GM12878 (cell line): ENCODE measurements at regions not wholly inside any gene's neighbourhood (a gene's known extent, or its start where the extent isn't known, plus 50 kb on each side); places are given as distances from the start of the nearest gene placed in this dataset.

ENCODE experiments used
- ATAC-seq: fragments of 200-7000 bp; cut with Tn5 transposase; 3 replicates; pipeline ENCODE4 v1.9.1; 2020; ENCODE audit warnings: mild to moderate bottlenecking, moderate library complexity
- BruUV-seq: library from RNA; stranded (reverse); fragments of 400-500 nt; replicated peaks from 2 replicates; lab custom pipeline; 2021; lab: Mats Ljungman, UMichigan
- CTCF ChIA-PET: fragments of 300-600 bp; sonication (Branson Sonifier 250); formaldehyde crosslinking; extraction: SDS; loops from one replicate; lab custom pipeline; 2021; ENCODE audit warnings: inconsistent platforms; lab: Yijun Ruan, JAX
- POLR2A ChIA-PET: fragments of 350-600 bp; formaldehyde crosslinking; extraction: SDS; loops from one replicate; lab custom pipeline; 2021; ENCODE audit warnings: inconsistent platforms; lab: Charles Lee
- RAD21 ChIA-PET: fragments of 300-600 bp; sonication (Branson Sonifier 250); formaldehyde crosslinking; loops from one replicate; lab custom pipeline; 2023; ENCODE audit warnings: antibody characterized with exemption; ENCODE audit not compliant: unreplicated experiment; lab: Charles Lee
- SMC1A ChIA-PET: fragments of 300-600 bp; sonication (Branson Sonifier 250); formaldehyde crosslinking; loops from one replicate; lab custom pipeline; 2023; ENCODE audit not compliant: unreplicated experiment, uncharacterized antibody; lab: Charles Lee
- DNase-seq: peaks from one replicate; pipeline ENCODE4 v3.0.0-alpha.2; 2011; ENCODE audit warnings: low read depth, low spot score
- FAIRE-seq: peaks from 3 replicates; lab custom pipeline; 2011; peaks lifted over from hg19 to GRCh38; lab: Jason Lieb, UNC
- H2AFZ ChIP-seq: 2 replicates; pipeline ENCODE4 v1.6.0; 2011; ENCODE audit warnings: low read depth, low read length, control low read depth; ENCODE audit not compliant: control insufficient read depth
- H3K27ac ChIP-seq: 2 replicates; pipeline ENCODE4 v1.5.1; 2011; ENCODE audit warnings: control low read depth; ENCODE audit not compliant: control insufficient read depth, insufficient read depth
- H3K27me3 ChIP-seq, 2 experiments: replicated peaks in 1 of 2; 2 replicates each; pipeline versions ENCODE4 v1.6.0 to v1.6.1; 2011; ENCODE audit warnings: low read length in 1 of 2; ENCODE audit not compliant: control insufficient read depth in 2 of 2, insufficient read depth in 2 of 2
- H3K36me3 ChIP-seq, 2 experiments: 2 replicates each; pipeline ENCODE4 v1.5.1; 2011; ENCODE audit warnings: low read length in 1 of 2; ENCODE audit not compliant: control insufficient read depth in 2 of 2, insufficient read depth in 2 of 2
- H3K4me1 ChIP-seq: 2 replicates; pipeline ENCODE4 v1.6.1; 2011; ENCODE audit warnings: mild to moderate bottlenecking, low read length, moderate library complexity, mixed read lengths; ENCODE audit not compliant: control insufficient read depth, insufficient read depth
- H3K4me2 ChIP-seq: 2 replicates; pipeline ENCODE4 v1.6.0; 2011; ENCODE audit warnings: control low read depth; ENCODE audit not compliant: control insufficient read depth, insufficient read depth
- H3K4me3 ChIP-seq: fragments of 200-600 bp; sonication (generic); 2 replicates; pipeline ENCODE4 v1.5.1; 2016
- H3K79me2 ChIP-seq: 2 replicates; pipeline ENCODE4 v1.6.0; 2011; ENCODE audit warnings: low read length; ENCODE audit not compliant: control insufficient read depth, insufficient read depth
- H3K9ac ChIP-seq: 2 replicates; pipeline ENCODE4 v1.8.0; 2011; ENCODE audit warnings: low read length, control low read depth, mixed read lengths; ENCODE audit not compliant: control insufficient read depth, insufficient read depth
- H3K9me3 ChIP-seq: replicated peaks from 3 replicates; pipeline ENCODE4 v1.5.1; 2011; ENCODE audit warnings: mild to moderate bottlenecking, low read length; ENCODE audit not compliant: control insufficient read depth, insufficient read depth
- H4K20me1 ChIP-seq: 2 replicates; pipeline ENCODE4 v1.6.0; 2011; ENCODE audit not compliant: control insufficient read depth, insufficient read depth
- CHD4 ChIP-seq: fragments of 200-600 bp; sonication (generic); IDR thresholded peaks from 2 replicates; pipeline ENCODE4 v1.6.1; 2016; ENCODE audit warnings: mild to moderate bottlenecking
- HDGF ChIP-seq: fragments of 450-650 bp; IDR thresholded peaks from 2 replicates; pipeline ENCODE4 v1.6.1; 2016; ENCODE audit warnings: antibody characterized with exemption
- NFXL1 ChIP-seq: fragments of 450-650 bp; IDR thresholded peaks from 2 replicates; pipeline ENCODE4 v1.6.1; 2017; ENCODE audit warnings: antibody characterized with exemption, mild to moderate bottlenecking, borderline replicate concordance
- REST ChIP-seq: IDR thresholded peaks from 2 replicates; pipeline ENCODE4 v1.6.1; 2012; ENCODE audit warnings: mild to moderate bottlenecking, low read depth, low read length
- SPI1 ChIP-seq: IDR thresholded peaks from 2 replicates; pipeline ENCODE4 v1.6.1; 2011; ENCODE audit warnings: low read depth, mild to moderate bottlenecking, low read length, moderate library complexity, borderline replicate concordance; ENCODE audit not compliant: insufficient read depth
- ZNF384 ChIP-seq: IDR thresholded peaks from 2 replicates; pipeline ENCODE4 v1.6.1; 2012; ENCODE audit warnings: low read depth, mild to moderate bottlenecking, low read length, improper control_type of control experiment, borderline replicate concordance
- WGBS: methylation state at CpG from one replicate; pipeline ENCODE4 v1.1.6; 2016; ENCODE audit warnings: low lambda C conversion rate; ENCODE audit not compliant: insufficient replicate concordance, insufficient coverage; ENCODE audit errors: missing lambda C conversion rate; 5-methylcytosine and 5-hydroxymethylcytosine counted together
- in situ Hi-C: fragments of 300-500 bp; cut with MboI; formaldehyde crosslinking; loops from 9 replicates; pipeline ENCODE4 v1.14.3; 2018; ENCODE audit warnings: mixed read lengths
- intact Hi-C: fragments of 100-400 bp; cut with micrococcal nuclease; formaldehyde crosslinking; loops from one replicate; pipeline ENCODE4 v1.14.2; 2022; ENCODE audit not compliant: unreplicated experiment

GRCh38 chr2:144849612-144850011 lies 329.7 kb upstream of the ZEB2 start:
- ATAC-seq (no peak), FAIRE-seq (no peak)
- in situ Hi-C loops = no loop called here
- intact Hi-C loops = no loop called here
- WGBS = 0% methylated on average over 3 of the region's 3 CpGs
- Histone ChIP-seq H3K4me1 (no peaks in the 10 kb centered on the region), H3K27ac (no peak overlapping the region), H3K9me3 (no peaks in the 10 kb centered on the region), H3K9ac (no peak overlapping the region), H3K4me3 (no peak overlapping the region), H3K27me3 (no peaks in the 10 kb centered on the region; a peak in 1 of 4 replicates), H3K79me2 (no peaks in the 10 kb centered on the region), H3K4me2 (no peak overlapping the region)
- ChIA-PET CTCF (interaction anchor here (1.6 kb wide), 1 partner anchor 8 kb away, joined by 3 read pairs; no protein-coding TSS in a partner anchor), RAD21 (no interaction called here), SMC1A (interaction anchor here (1.0 kb wide), 1 partner anchor 23 kb away, joined by 3 read pairs; no protein-coding TSS in a partner anchor)
- BruUV-seq = no TSS peak
- TF ChIP-seq SPI1 (no peak), CHD4 (no peak), REST (no peak), HDGF (no peak), ZNF384 (no peak), NFXL1 (no peak)
- TF ChIP-seq, all 136 proteins: peak for 0
- DNase-seq = no peak
- Histone ChIP-seq H4K20me1 (no peaks in the 10 kb centered on the region), H3K36me3 (no peaks in the 10 kb centered on the region), H2AFZ (no peak overlapping the region)
- POLR2A ChIA-PET = no interaction called here
